ENCODE measurements at regions not wholly inside any gene's neighbourhood (a gene's known extent, or its start where the extent isn't known, plus 50 kb on each side); places are given as distances from the start of the nearest gene placed in this dataset.

GRCh38 chr2:185074156-185074555 is 475.8 kb downstream of the ZNF804A start:
- no peak for TF ChIP-seq CTCF (IDR thresholded peaks at IDR 0.05)
- no peak for TF ChIP-seq KDM1A (IDR thresholded peaks at IDR 0.05; ENCODE audit: low read depth)
- no peak for TF ChIP-seq RAD21 (conservative IDR thresholded peaks at IDR 0.05 in 1 of 2, IDR thresholded peaks at IDR 0.05 in 1 of 2)
- TF ChIP-seq MAX (IDR thresholded peaks at IDR 0.05) = no peak
- TF ChIP-seq REST (IDR thresholded peaks at IDR 0.05) = no peak
- TF ChIP-seq POLR2AphosphoS2 (conservative IDR thresholded peaks at IDR 0.05; ENCODE audit: low read length) = no peak
- TF ChIP-seq GATA3 (IDR thresholded peaks at IDR 0.05; ENCODE audit: borderline replicate concordance) = no peak
- no peak for TF ChIP-seq PBX3 (IDR thresholded peaks at IDR 0.05)
- TF ChIP-seq POLR2A (IDR thresholded peaks at IDR 0.05; ENCODE audit: low read length) = no peak
- TF ChIP-seq MYC (IDR thresholded peaks at IDR 0.05; ENCODE audit: borderline replicate concordance, low read length) = no peak
- TF ChIP-seq MAFK (IDR thresholded peaks at IDR 0.05; ENCODE audit: partially characterized antibody) = no peak
- no peak for TF ChIP-seq ZFP36 (IDR thresholded peaks at IDR 0.05; ENCODE audit: borderline replicate concordance, partially characterized antibody)
- no peak for TF ChIP-seq RFX5 (IDR thresholded peaks at IDR 0.05)

Data from A549 (cell line).